DND-41 (cell line): ENCODE measurements at regions not wholly inside any gene's neighbourhood (a gene's known extent, or its start where the extent isn't known, plus 50 kb on each side); places are given as distances from the start of the nearest gene placed in this dataset.

Source experiments
- ATAC-seq: fragments of 200-7000 bp; cut with Tn5 transposase; 3 replicates; pipeline ENCODE4 v1.9.1; 2021; ENCODE audit warnings: low read depth; ENCODE audit not compliant: insufficient read depth
- DNase-seq: peaks from one replicate; pipeline ENCODE4 v3.0.0-alpha.2; 2020
- H2AFZ ChIP-seq: 2 replicates; pipeline ENCODE4 v1.6.0; 2012; ENCODE audit warnings: low read depth, low read length
- H3K27ac ChIP-seq: 2 replicates; pipeline ENCODE4 v1.5.1; 2012; ENCODE audit warnings: low read length, inconsistent platforms
- H3K27me3 ChIP-seq: fragments of 200-600 bp; sonication (generic); 2 replicates; pipeline ENCODE4 v1.6.0; 2012; ENCODE audit warnings: low read length, mild to moderate bottlenecking, inconsistent platforms; ENCODE audit not compliant: insufficient read depth, poor library complexity
- H3K36me3 ChIP-seq: 2 replicates; pipeline ENCODE4 v1.5.1; 2012; ENCODE audit warnings: low read length, inconsistent platforms; ENCODE audit not compliant: insufficient read depth
- H3K4me1 ChIP-seq: 2 replicates; pipeline ENCODE4 v1.5.1; 2012; ENCODE audit warnings: mild to moderate bottlenecking, low read length; ENCODE audit not compliant: insufficient read depth
- H3K4me2 ChIP-seq: 2 replicates; pipeline ENCODE4 v1.6.0; 2012; ENCODE audit warnings: mild to moderate bottlenecking, moderate library complexity, low read length, inconsistent platforms; ENCODE audit not compliant: insufficient read depth
- H3K4me3 ChIP-seq, 2 experiments: fragments of 200-600 bp in 1 of 2; shearing (Covaris generic) in 1 of 2; 2 replicates each; pipeline ENCODE4 v1.5.1; 2012 to 2016; ENCODE audit warnings: inconsistent platforms in 2 of 2, low read length in 2 of 2, mild to moderate bottlenecking in 2 of 2, low read depth in 1 of 2, moderate library complexity in 1 of 2
- H3K79me2 ChIP-seq: 2 replicates; pipeline ENCODE4 v1.6.0; 2012; ENCODE audit warnings: low read length, inconsistent platforms; ENCODE audit not compliant: insufficient read depth
- H3K9ac ChIP-seq: 2 replicates; pipeline ENCODE4 v1.6.0; 2012; ENCODE audit warnings: low read depth, mild to moderate bottlenecking, inconsistent platforms, low read length, moderate library complexity
- H3K9me3 ChIP-seq: 2 replicates; pipeline ENCODE4 v1.5.1; 2012; ENCODE audit warnings: low read length, moderate library complexity, mild to moderate bottlenecking, inconsistent platforms; ENCODE audit not compliant: insufficient read depth, severe bottlenecking
- H4K20me1 ChIP-seq: 2 replicates; pipeline ENCODE4 v1.6.0; 2012; ENCODE audit warnings: low read length; ENCODE audit not compliant: insufficient read depth
- CTCF ChIP-seq: IDR thresholded peaks from 2 replicates; pipeline ENCODE4 v1.5.1; 2012; ENCODE audit warnings: borderline replicate concordance, low read length, moderate library complexity, mild to moderate bottlenecking; ENCODE audit not compliant: poor library complexity, severe bottlenecking; ENCODE audit errors: extremely low read depth
- EZH2 ChIP-seq: IDR thresholded peaks from 3 replicates; pipeline ENCODE4 v1.6.1; 2012; ENCODE audit warnings: borderline replicate concordance, low read depth, mild to moderate bottlenecking, moderate library complexity, low read length, inconsistent platforms; ENCODE audit not compliant: severe bottlenecking

DNA sequence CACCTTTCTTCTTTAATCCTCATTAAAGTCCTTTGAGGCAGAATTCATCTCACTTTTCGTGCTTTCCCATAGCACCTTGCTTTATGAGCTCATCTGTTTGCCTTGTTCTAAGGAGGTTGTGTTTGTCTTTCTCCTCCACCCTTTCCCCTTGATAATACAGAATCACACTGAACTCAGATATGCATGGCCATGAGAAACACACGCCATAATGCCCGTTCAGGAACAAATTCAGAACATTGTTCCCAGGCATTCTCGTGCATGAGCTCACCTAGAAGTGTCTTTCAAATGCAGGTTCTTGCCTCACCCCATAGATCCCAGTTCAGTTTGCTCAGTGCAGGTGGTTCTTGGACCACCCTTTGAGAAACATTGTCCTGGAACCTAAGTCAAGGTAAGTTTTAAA, 71.1 kb downstream of the TMEM114 start:
- H3K4me2 ChIP-seq = no peak overlapping the region

DNA sequence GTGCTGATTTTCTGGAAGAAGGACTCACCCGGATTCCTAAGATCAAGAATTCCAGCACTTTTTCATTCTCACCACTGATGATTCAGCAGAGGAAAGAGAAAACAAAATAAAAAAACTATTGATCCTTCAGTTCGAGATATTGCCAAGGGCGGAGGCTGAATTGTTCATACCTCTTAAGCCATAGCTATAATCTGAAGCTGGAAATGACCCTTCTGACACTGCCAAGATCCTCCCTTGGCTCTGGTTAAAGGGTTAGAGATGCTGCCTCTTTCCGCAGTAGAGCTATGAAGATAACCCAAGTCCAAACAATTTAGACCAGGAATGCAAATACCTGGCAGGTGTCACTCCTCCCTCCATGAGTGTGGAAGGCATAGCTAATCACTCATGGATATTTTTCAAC, 73.0 kb downstream of the TMEM114 start:
- Histone ChIP-seq H3K4me2 (no peak overlapping the region), H4K20me1 (no peaks in the 10 kb centered on the region), H3K4me3 (no peak overlapping the region), H3K27ac (no peak overlapping the region), H3K9me3 (no peaks in the 10 kb centered on the region), H3K36me3 (no peaks in the 10 kb centered on the region), H2AFZ (no peak overlapping the region), H3K4me1 (no peaks in the 10 kb centered on the region), H3K79me2 (no peaks in the 10 kb centered on the region), H3K27me3 (peaks cover 2% of the 10 kb centered on the region), H3K9ac (no peak overlapping the region)
- no peak for TF ChIP-seq EZH2
- no peak for TF ChIP-seq CTCF
- ATAC-seq (no peak), DNase-seq (no peak)

More for the DNA sequence above, 71.1 kb downstream of the TMEM114 start:
- no peak overlapping the region for H3K4me3 ChIP-seq
- no peaks in the 10 kb centered on the region for H3K79me2 ChIP-seq
- H3K9me3 ChIP-seq = no peaks in the 10 kb centered on the region
- DNase-seq (no peak), ATAC-seq (no peak)
- no peak overlapping the region for H2AFZ ChIP-seq
- H3K36me3 ChIP-seq = no peaks in the 10 kb centered on the region
- no peak overlapping the region for H3K27ac ChIP-seq
- no peaks in the 10 kb centered on the region for H3K4me1 ChIP-seq
- TF ChIP-seq CTCF (no peak), EZH2 (no peak)
- H3K27me3 ChIP-seq = peaks cover 2% of the 10 kb centered on the region
- H3K9ac ChIP-seq = no peak overlapping the region
- H4K20me1 ChIP-seq = no peaks in the 10 kb centered on the region

GRCh38 chr16:8516471-8516870, 73.8 kb downstream of the TMEM114 start:
- no peaks in the 10 kb centered on the region for H3K36me3 ChIP-seq
- no peaks in the 10 kb centered on the region for H3K4me1 ChIP-seq
- peaks cover 2% of the 10 kb centered on the region for H3K27me3 ChIP-seq
- no peak for ATAC-seq
- H3K27ac ChIP-seq = no peak overlapping the region
- H3K9ac ChIP-seq = no peak overlapping the region
- H3K4me3 ChIP-seq = no peak overlapping the region
- no peak for DNase-seq
- no peaks in the 10 kb centered on the region for H4K20me1 ChIP-seq
- H3K9me3 ChIP-seq = no peaks in the 10 kb centered on the region
- no peaks in the 10 kb centered on the region for H3K79me2 ChIP-seq
- no peak overlapping the region for H2AFZ ChIP-seq
- H3K4me2 ChIP-seq = no peak overlapping the region
- TF ChIP-seq EZH2 (no peak), CTCF (no peak)

DNA sequence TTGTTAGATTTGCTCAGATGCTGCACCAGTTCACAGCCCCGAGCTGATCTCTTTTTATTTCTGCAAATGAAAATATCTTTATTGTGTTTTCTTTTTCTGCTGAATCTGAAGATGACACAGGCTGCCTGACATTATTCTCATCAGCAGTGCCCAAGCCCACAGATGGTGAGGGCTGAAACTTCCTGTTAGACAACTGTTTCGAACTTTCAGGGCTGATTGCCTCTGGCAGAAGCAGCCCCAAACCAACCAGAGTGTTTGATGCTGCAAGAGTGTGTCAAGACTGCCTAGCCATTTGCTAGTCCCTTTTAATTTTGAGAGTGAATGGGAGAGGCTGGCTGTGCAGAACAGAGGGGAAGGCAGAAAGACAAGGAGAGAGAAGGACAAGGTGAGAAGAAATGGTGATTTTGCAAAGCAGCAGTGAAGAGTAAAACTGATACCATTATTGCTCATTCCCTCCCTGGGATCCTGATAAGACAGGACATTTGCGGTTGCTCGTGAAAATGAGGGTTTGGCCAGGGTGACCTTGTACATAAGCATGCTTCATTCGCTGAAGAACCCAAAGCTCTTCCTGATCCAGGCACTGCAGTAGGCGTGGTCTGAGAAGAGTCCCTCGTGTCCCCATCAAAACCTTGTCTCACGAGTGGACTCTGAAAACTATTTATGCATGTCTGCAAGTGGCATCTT, 77.2 kb downstream of the TMEM114 start:
- no peak overlapping the region for H3K27ac ChIP-seq
- no peak overlapping the region for H2AFZ ChIP-seq
- ATAC-seq (no peak), DNase-seq (no peak)
- H3K9me3 ChIP-seq = no peaks in the 10 kb centered on the region
- no peaks in the 10 kb centered on the region for H3K79me2 ChIP-seq
- no peaks in the 10 kb centered on the region for H3K4me1 ChIP-seq
- H3K4me2 ChIP-seq = no peak overlapping the region
- H3K27me3 ChIP-seq = no peaks in the 10 kb centered on the region
- H3K36me3 ChIP-seq = no peaks in the 10 kb centered on the region
- no peak overlapping the region for H3K4me3 ChIP-seq
- no peaks in the 10 kb centered on the region for H4K20me1 ChIP-seq
- TF ChIP-seq EZH2 = no peak
- TF ChIP-seq CTCF = no peak
- H3K9ac ChIP-seq = no peak overlapping the region
